Activated T-cell treated with anti-CD3 and anti-CD28 coated beads, Interleukin-2, amount 50 U/mL, for 24 hours (primary cell): ENCODE measurements at regions not wholly inside any gene's neighbourhood (a gene's known extent, or its start where the extent isn't known, plus 50 kb on each side); places are given as distances from the start of the nearest gene placed in this dataset.

Source experiments
- DNase-seq: peaks from one replicate; pipeline ENCODE4 v3.0.0-alpha.2; 2020
- H3K27ac Mint-ChIP-seq: 2 replicates; pipeline ENCODE4 v1.8.0; 2020; ENCODE audit warnings: mild to moderate bottlenecking, mixed read lengths
- H3K27me3 Mint-ChIP-seq: 2 replicates; pipeline ENCODE4 v1.8.0; 2020; ENCODE audit warnings: mixed read lengths
- H3K36me3 Mint-ChIP-seq: 2 replicates; pipeline ENCODE4 v1.8.0; 2020; ENCODE audit warnings: low read depth, mixed read lengths
- H3K4me1 Mint-ChIP-seq: 2 replicates; pipeline ENCODE4 v1.8.0; 2020; ENCODE audit warnings: low read depth, mixed read lengths
- H3K4me3 Mint-ChIP-seq: 2 replicates; pipeline ENCODE4 v1.8.0; 2020; ENCODE audit warnings: mild to moderate bottlenecking, moderate library complexity, mixed read lengths
- H3K9me3 Mint-ChIP-seq: 2 replicates; pipeline ENCODE4 v1.8.0; 2020; ENCODE audit warnings: mixed read lengths

- H3K36me3 Mint-ChIP-seq: no peaks in the 10 kb centered on the region
- no peak overlapping the region for H3K4me3 Mint-ChIP-seq
- no peaks in the 10 kb centered on the region for H3K9me3 Mint-ChIP-seq
- H3K27me3 Mint-ChIP-seq: no peaks in the 10 kb centered on the region
- no peak overlapping the region for H3K27ac Mint-ChIP-seq
- no peak for DNase-seq
- peaks cover 5% of the 10 kb centered on the region for H3K4me1 Mint-ChIP-seq
Measured at GRCh38 chrX:42597481-42597880, 180.5 kb downstream of the PPP1R2C start.

- H3K36me3 Mint-ChIP-seq: peaks cover 4% of the 10 kb centered on the region
- H3K9me3 Mint-ChIP-seq: peaks cover 8% of the 10 kb centered on the region
- no peak overlapping the region for H3K27ac Mint-ChIP-seq
- DNase-seq: no peak
- H3K27me3 Mint-ChIP-seq: peaks cover 33% of the 10 kb centered on the region
- H3K4me1 Mint-ChIP-seq: peaks cover 12% of the 10 kb centered on the region
- no peak overlapping the region for H3K4me3 Mint-ChIP-seq
Measured at GRCh38 chrX:42585842-42586621, 191.9 kb downstream of the PPP1R2C start.

GRCh38 chrX:42577936-42578470, 200.0 kb downstream of the PPP1R2C start:
- Mint-ChIP-seq H3K4me1 (peaks cover 12% of the 10 kb centered on the region), H3K36me3 (no peaks in the 10 kb centered on the region), H3K4me3 (no peak overlapping the region), H3K9me3 (no peaks in the 10 kb centered on the region), H3K27ac (no peak overlapping the region), H3K27me3 (peaks cover 14% of the 10 kb centered on the region)
- no peak for DNase-seq

- Mint-ChIP-seq H3K36me3 (no peaks in the 10 kb centered on the region), H3K9me3 (no peaks in the 10 kb centered on the region)
- DNase-seq: no peak
Measured at GRCh38 chrX:42567268-42567667, 210.7 kb downstream of the PPP1R2C start.

GRCh38 chrX:42565739-42566138, 212.2 kb downstream of the PPP1R2C start:
- no peaks in the 10 kb centered on the region for H3K9me3 Mint-ChIP-seq
- H3K4me1 Mint-ChIP-seq: no peaks in the 10 kb centered on the region
- H3K27ac Mint-ChIP-seq: no peak overlapping the region
- H3K36me3 Mint-ChIP-seq: no peaks in the 10 kb centered on the region
- no peak overlapping the region for H3K4me3 Mint-ChIP-seq
- peaks cover 10% of the 10 kb centered on the region for H3K27me3 Mint-ChIP-seq
- DNase-seq: no peak

More at GRCh38 chrX:42567268-42567667, 210.7 kb downstream of the PPP1R2C start:
- Mint-ChIP-seq H3K4me3 (no peak overlapping the region), H3K4me1 (no peaks in the 10 kb centered on the region), H3K27me3 (peaks cover 22% of the 10 kb centered on the region), H3K27ac (no peak overlapping the region)

GRCh38 chrX:42546800-42547199, 231.2 kb downstream of the PPP1R2C start:
- DNase-seq: no peak
- Mint-ChIP-seq H3K4me3 (no peak overlapping the region), H3K9me3 (peaks cover 4% of the 10 kb centered on the region), H3K36me3 (no peaks in the 10 kb centered on the region), H3K27ac (no peak overlapping the region), H3K27me3 (peaks cover 4% of the 10 kb centered on the region), H3K4me1 (peaks cover 22% of the 10 kb centered on the region)

GRCh38 chrX:42544883-42545282, 233.1 kb downstream of the PPP1R2C start:
- Mint-ChIP-seq H3K4me3 (no peak overlapping the region), H3K27me3 (peaks cover 9% of the 10 kb centered on the region), H3K27ac (peak overlapping the region; percentile 51), H3K36me3 (no peaks in the 10 kb centered on the region), H3K9me3 (peaks cover 4% of the 10 kb centered on the region), H3K4me1 (peaks cover 15% of the 10 kb centered on the region)
- no peak for DNase-seq

- Mint-ChIP-seq H3K27me3 (peaks cover 15% of the 10 kb centered on the region), H3K4me3 (no peak overlapping the region), H3K27ac (no peak overlapping the region), H3K9me3 (peaks cover 4% of the 10 kb centered on the region), H3K36me3 (no peaks in the 10 kb centered on the region), H3K4me1 (peaks cover 19% of the 10 kb centered on the region)
- DNase-seq: no peak
Measured at GRCh38 chrX:42541554-42541953, 236.4 kb downstream of the PPP1R2C start.

GRCh38 chrX:42540146-42540545, 237.8 kb downstream of the PPP1R2C start:
- Mint-ChIP-seq H3K27ac (no peak overlapping the region), H3K27me3 (peaks cover 15% of the 10 kb centered on the region), H3K9me3 (peaks cover 4% of the 10 kb centered on the region), H3K4me3 (no peak overlapping the region), H3K36me3 (no peaks in the 10 kb centered on the region), H3K4me1 (peaks cover 13% of the 10 kb centered on the region)
- DNase-seq: no peak

GRCh38 chrX:42538405-42538804, 239.6 kb downstream of the PPP1R2C start:
- DNase-seq: no peak
- H3K9me3 Mint-ChIP-seq: no peaks in the 10 kb centered on the region
- no peak overlapping the region for H3K27ac Mint-ChIP-seq
- H3K27me3 Mint-ChIP-seq: peaks cover 22% of the 10 kb centered on the region
- H3K4me3 Mint-ChIP-seq: no peak overlapping the region
- H3K4me1 Mint-ChIP-seq: peaks cover 5% of the 10 kb centered on the region
- H3K36me3 Mint-ChIP-seq: no peaks in the 10 kb centered on the region

- Mint-ChIP-seq H3K27me3 (peaks cover 19% of the 10 kb centered on the region), H3K27ac (no peak overlapping the region), H3K9me3 (no peaks in the 10 kb centered on the region), H3K4me1 (peaks cover 11% of the 10 kb centered on the region), H3K36me3 (no peaks in the 10 kb centered on the region), H3K4me3 (no peak overlapping the region)
- no peak for DNase-seq
Measured at GRCh38 chrX:42536286-42536685, 241.7 kb downstream of the PPP1R2C start.

GRCh38 chrX:42535233-42535632, 242.7 kb downstream of the PPP1R2C start:
- Mint-ChIP-seq H3K4me3 (no peak overlapping the region), H3K4me1 (peaks cover 13% of the 10 kb centered on the region), H3K27ac (no peak overlapping the region), H3K36me3 (no peaks in the 10 kb centered on the region), H3K27me3 (peaks cover 17% of the 10 kb centered on the region), H3K9me3 (no peaks in the 10 kb centered on the region)
- no peak for DNase-seq

GRCh38 chrX:42533761-42534160, 244.2 kb downstream of the PPP1R2C start:
- Mint-ChIP-seq H3K36me3 (no peaks in the 10 kb centered on the region), H3K4me1 (peaks cover 11% of the 10 kb centered on the region), H3K9me3 (no peaks in the 10 kb centered on the region), H3K27me3 (peaks cover 18% of the 10 kb centered on the region), H3K27ac (no peak overlapping the region), H3K4me3 (no peak overlapping the region)
- no peak for DNase-seq

- Mint-ChIP-seq H3K4me1 (peaks cover 8% of the 10 kb centered on the region), H3K36me3 (no peaks in the 10 kb centered on the region), H3K4me3 (no peak overlapping the region), H3K9me3 (no peaks in the 10 kb centered on the region), H3K27ac (no peak overlapping the region), H3K27me3 (peaks cover 11% of the 10 kb centered on the region)
- no peak for DNase-seq
Measured at GRCh38 chrX:42531441-42531840, 246.5 kb downstream of the PPP1R2C start.

GRCh38 chrX:42530027-42530426, 247.9 kb downstream of the PPP1R2C start:
- no peak for DNase-seq
- Mint-ChIP-seq H3K27ac (no peak overlapping the region), H3K4me1 (peaks cover 8% of the 10 kb centered on the region)

More at GRCh38 chrX:42530027-42530426, 247.9 kb downstream of the PPP1R2C start:
- Mint-ChIP-seq H3K36me3 (no peaks in the 10 kb centered on the region), H3K4me3 (no peak overlapping the region), H3K27me3 (peaks cover 10% of the 10 kb centered on the region), H3K9me3 (no peaks in the 10 kb centered on the region)
